H1 (cell line): ENCODE measurements at regions not wholly inside any gene's neighbourhood (a gene's known extent, or its start where the extent isn't known, plus 50 kb on each side); places are given as distances from the start of the nearest gene placed in this dataset.

Experiments used
- CTCF ChIA-PET: fragments of 300-600 bp; sonication (Branson Sonifier 250); formaldehyde crosslinking; loops from one replicate; lab custom pipeline; 2021; ENCODE audit not compliant: partially characterized antibody; lab: Charles Lee
- POLR2A ChIA-PET: fragments of 300-600 bp; sonication (Branson Sonifier 250); formaldehyde crosslinking; loops from one replicate; lab custom pipeline; 2021; ENCODE audit warnings: inconsistent platforms; ENCODE audit not compliant: partially characterized antibody; lab: Charles Lee
- DNase-seq, 2 experiments: peaks; one replicate each; pipeline versions ENCODE4 v3.0.0 to v3.0.0-alpha.2; 2010 to 2022; ENCODE audit warnings: low spot score in 2 of 2, low read depth in 1 of 2, mixed read lengths in 1 of 2
- FAIRE-seq: peaks from 2 replicates; lab custom pipeline; 2011; peaks lifted over from hg19 to GRCh38; lab: Jason Lieb, UNC
- H2AFZ ChIP-seq: 2 replicates; pipeline ENCODE4 v1.8.1; 2012; ENCODE audit warnings: low read length, inconsistent platforms
- H2AK5ac ChIP-seq: 2 replicates; pipeline ENCODE4 v1.6.1; 2013; ENCODE audit warnings: low read depth, low read length
- H2BK120ac ChIP-seq: replicated peaks from 2 replicates; pipeline ENCODE3; 2013; ENCODE audit warnings: low read depth, low read length, inconsistent platforms
- H2BK12ac ChIP-seq: 2 replicates; pipeline ENCODE4 v1.6.1; 2013; ENCODE audit warnings: low read depth, low read length
- H2BK15ac ChIP-seq: 2 replicates; pipeline ENCODE4 v1.6.1; 2013; ENCODE audit warnings: low read length
- H2BK20ac ChIP-seq: 2 replicates; pipeline ENCODE4 v1.6.1; 2013; ENCODE audit warnings: low read length
- H2BK5ac ChIP-seq: 2 replicates; pipeline ENCODE4 v1.6.1; 2013; ENCODE audit warnings: low read depth, low read length
- H3K14ac ChIP-seq: 2 replicates; pipeline ENCODE4 v1.6.1; 2013; ENCODE audit warnings: inconsistent platforms; ENCODE audit not compliant: insufficient read length
- H3K18ac ChIP-seq: 2 replicates; pipeline ENCODE4 v1.6.1; 2013; ENCODE audit warnings: low read length; ENCODE audit errors: extremely low read depth
- H3K23ac ChIP-seq: 2 replicates; pipeline ENCODE4 v1.6.1; 2013; ENCODE audit warnings: inconsistent platforms; ENCODE audit not compliant: insufficient read length
- H3K23me2 ChIP-seq: 2 replicates; pipeline ENCODE4 v1.6.1; 2013; ENCODE audit warnings: low read depth, low read length
- H3K27ac ChIP-seq: 2 replicates; pipeline ENCODE4 v1.6.1; 2011; ENCODE audit warnings: low read depth, low read length, inconsistent platforms
- H3K27me3 ChIP-seq, 4 experiments: replicated peaks in 1 of 4; 1 replicate in 1 of 4; 2 replicates in 3 of 4; pipeline versions ENCODE4 v1.6.1 to v1.8.1; 2011 to 2013; ENCODE audit warnings: low read length in 3 of 4, mild to moderate bottlenecking in 3 of 4, inconsistent platforms in 2 of 4, mixed read lengths in 2 of 4, moderate library complexity in 1 of 4; ENCODE audit not compliant: control insufficient read depth in 3 of 4, insufficient read depth in 3 of 4; ENCODE audit errors: extremely low read depth in 1 of 4
- H3K36me3 ChIP-seq, 4 experiments: 2 replicates each; pipeline versions ENCODE4 v1.6.1 to v1.8.1; 2011 to 2013; ENCODE audit warnings: mild to moderate bottlenecking in 4 of 4, low read length in 3 of 4, moderate library complexity in 2 of 4, control low read depth in 1 of 4, inconsistent platforms in 1 of 4; ENCODE audit not compliant: insufficient read depth in 4 of 4, control insufficient read depth in 2 of 4
- H3K4ac ChIP-seq: replicated peaks from 2 replicates; pipeline ENCODE3; 2013; ENCODE audit warnings: low read length, low read depth, mixed read lengths, inconsistent platforms; ENCODE audit not compliant: insufficient read length
- H3K4me1 ChIP-seq, 4 experiments: replicated peaks in 1 of 4; 1 replicate in 1 of 4; 2 replicates in 3 of 4; pipeline versions ENCODE4 v1.6.1 to v1.8.1; 2011 to 2013; ENCODE audit warnings: low read length in 3 of 4, inconsistent platforms in 2 of 4, mixed read lengths in 1 of 4; ENCODE audit not compliant: insufficient read depth in 4 of 4, control insufficient read depth in 3 of 4
- H3K4me2 ChIP-seq, 2 experiments: 2 replicates each; pipeline versions ENCODE4 v1.6.1 to v1.8.1; 2011 to 2013; ENCODE audit warnings: low read depth in 2 of 2, low read length in 2 of 2, control low read depth in 1 of 2, inconsistent platforms in 1 of 2, mild to moderate bottlenecking in 1 of 2; ENCODE audit not compliant: insufficient read depth in 1 of 2
- H3K4me3 ChIP-seq, 4 experiments: fragments of 200-600, 300-600 bp in 1 of 4; sonication (generic), shearing (Covaris generic), sonication (Bioruptor Twin) in 1 of 4; 2 replicates each; pipeline versions ENCODE4 v1.5.1 to v1.8.1; 2011 to 2016; ENCODE audit warnings: low read length in 4 of 4, low read depth in 3 of 4, control low read depth in 2 of 4, inconsistent platforms in 2 of 4, mild to moderate bottlenecking in 2 of 4, mixed read lengths in 1 of 4, moderate library complexity in 1 of 4; ENCODE audit not compliant: insufficient read depth in 2 of 4; ENCODE audit errors: extremely low read depth in 1 of 4
- H3K56ac ChIP-seq: replicated peaks from 2 replicates; pipeline ENCODE3; 2013; ENCODE audit warnings: low read depth, mild to moderate bottlenecking, mixed read lengths, low read length, inconsistent platforms; ENCODE audit not compliant: insufficient read length
- H3K79me1 ChIP-seq: 2 replicates; pipeline ENCODE4 v1.6.1; 2013; ENCODE audit warnings: low read depth, low read length, control low read depth
- H3K79me2 ChIP-seq, 2 experiments: 2 replicates each; pipeline versions ENCODE4 v1.6.1 to v1.8.1; 2012 to 2013; ENCODE audit warnings: low read length in 2 of 2, mild to moderate bottlenecking in 2 of 2, inconsistent platforms in 1 of 2; ENCODE audit not compliant: insufficient read depth in 2 of 2, control insufficient read depth in 1 of 2
- H3K9ac ChIP-seq, 4 experiments: replicated peaks in 1 of 4; 1 replicate in 1 of 4; 2 replicates in 3 of 4; pipeline versions ENCODE4 v1.6.1 to v1.8.1; 2011 to 2013; ENCODE audit warnings: low read depth in 3 of 4, low read length in 3 of 4, control low read depth in 2 of 4, mild to moderate bottlenecking in 2 of 4, moderate library complexity in 2 of 4, inconsistent platforms in 1 of 4; ENCODE audit errors: extremely low read depth in 1 of 4
- H3K9me3 ChIP-seq, 2 experiments: 2 replicates each; pipeline versions ENCODE4 v1.6.1 to v1.8.1; 2012 to 2013; ENCODE audit warnings: mild to moderate bottlenecking in 2 of 2, moderate library complexity in 2 of 2, control low read depth in 1 of 2, inconsistent platforms in 1 of 2, low read depth in 1 of 2, low read length in 1 of 2, mixed read lengths in 1 of 2; ENCODE audit not compliant: insufficient read depth in 2 of 2
- H4K20me1 ChIP-seq, 2 experiments: replicated peaks in 1 of 2; 2 replicates each; pipeline versions ENCODE3 to v1.8.1; 2011 to 2013; ENCODE audit warnings: inconsistent platforms in 2 of 2, low read length in 2 of 2, mild to moderate bottlenecking in 1 of 2; ENCODE audit not compliant: insufficient read depth in 2 of 2, control insufficient read depth in 1 of 2
- H4K5ac ChIP-seq: 2 replicates; pipeline ENCODE4 v1.6.1; 2013; ENCODE audit warnings: low read length, low read depth, mixed read lengths, inconsistent platforms; ENCODE audit not compliant: insufficient read length
- H4K8ac ChIP-seq: 2 replicates; pipeline ENCODE4 v1.8.0; 2013; ENCODE audit warnings: mild to moderate bottlenecking, moderate library complexity, low read length, inconsistent platforms; ENCODE audit not compliant: insufficient read depth; ENCODE audit errors: extremely low read depth
- H4K91ac ChIP-seq: replicated peaks from 2 replicates; pipeline ENCODE3; 2013; ENCODE audit warnings: low read length, mixed read lengths, inconsistent platforms; ENCODE audit not compliant: insufficient read length
- CHD1 ChIP-seq: IDR thresholded peaks from 2 replicates; pipeline ENCODE4 v1.6.1; 2012; ENCODE audit warnings: low read depth, low read length, improper control_type of control experiment
- CTBP2 ChIP-seq: IDR thresholded peaks from 2 replicates; pipeline ENCODE4 v1.7.0; 2011; ENCODE audit warnings: borderline replicate concordance, mild to moderate bottlenecking, moderate library complexity, mixed read lengths, low read length; ENCODE audit not compliant: insufficient read depth, insufficient read length
- MAX ChIP-seq: IDR thresholded peaks from 2 replicates; pipeline ENCODE4 v1.6.1; 2012; ENCODE audit warnings: inconsistent platforms
- USF2 ChIP-seq: IDR thresholded peaks from 2 replicates; pipeline ENCODE4 v1.6.1; 2011; ENCODE audit warnings: low read length, improper control_type of control experiment
- WGBS, 2 experiments: shearing (Covaris generic) in 1 of 2; methylation state at CpG; one replicate each; pipeline versions ENCODE4 v1.1.6 to v1.1.7; 2013 to 2015; ENCODE audit warnings: low lambda C conversion rate in 2 of 2, mixed read lengths in 2 of 2, inconsistent platforms in 1 of 2, low coverage in 1 of 2, missing lambda C conversion rate in 1 of 2; ENCODE audit not compliant: insufficient replicate concordance in 2 of 2, insufficient coverage in 1 of 2, insufficient read length in 1 of 2; ENCODE audit errors: extremely low coverage in 1 of 2, missing lambda C conversion rate in 1 of 2; 5-methylcytosine and 5-hydroxymethylcytosine counted together

GRCh38 chr3:80055306-80055705 lies 287.5 kb upstream of the ROBO1 start:
- Histone ChIP-seq H3K36me3 (no peaks in the 10 kb centered on the region), H3K23ac (no peak overlapping the region), H3K79me1 (no peaks in the 10 kb centered on the region), H2BK5ac (no peak overlapping the region), H3K4me1 (no peaks in the 10 kb centered on the region), H2AK5ac (no peak overlapping the region), H2BK120ac (no peak overlapping the region), H3K18ac (no peak overlapping the region), H3K23me2 (no peaks in the 10 kb centered on the region), H3K27ac (no peak overlapping the region), H4K8ac (no peak overlapping the region), H4K5ac (no peak overlapping the region), H2BK20ac (no peak overlapping the region), H3K56ac (no peak overlapping the region), H2BK12ac (no peak overlapping the region), H3K9me3 (peaks cover 0 to 3% of the 10 kb centered on the region in 2 experiments; a peak in 1 of 4 replicates), H3K4me3 (no peak overlapping the region), H3K9ac (no peak overlapping the region), H3K4ac (no peak overlapping the region), H3K14ac (no peak overlapping the region), H3K4me2 (no peak overlapping the region), H2AFZ (no peak overlapping the region), H4K91ac (no peak overlapping the region), H3K79me2 (no peaks in the 10 kb centered on the region), H2BK15ac (no peak overlapping the region), H4K20me1 (no peaks in the 10 kb centered on the region), H3K27me3 (no peaks in the 10 kb centered on the region)
- FAIRE-seq (no peak), DNase-seq (no peak)
- TF ChIP-seq MAX (no peak), USF2 (no peak), CTBP2 (no peak), CHD1 (no peak)
- ChIA-PET CTCF (no interaction called here), POLR2A (no interaction called here)
- WGBS, 2 experiments, result 71% methylated on average over 4 of the region's 4 CpGs; no CpG with 5 or more reads in 1 of the 2 experiments
